Renal cortical epithelial cell (primary cell): ENCODE measurements at regions not wholly inside any gene's neighbourhood (a gene's known extent, or its start where the extent isn't known, plus 50 kb on each side); places are given as distances from the start of the nearest gene placed in this dataset.

ENCODE experiments used
- DNase-seq: peaks from one replicate; pipeline ENCODE4 v3.0.0-alpha.2; 2011; ENCODE audit warnings: low read depth

- DNase-seq, result peak; percentile 27
Measured at GRCh38 chr10:31263903-31264302, 55.1 kb upstream of the ZEB1 start.

GRCh38 chr10:31268444-31269303 is 50.3 kb upstream of the ZEB1 start:
- DNase-seq, result no peak
